Glutamatergic neuron (in vitro differentiated cells): ENCODE measurements at regions not wholly inside any gene's neighbourhood (a gene's known extent, or its start where the extent isn't known, plus 50 kb on each side); places are given as distances from the start of the nearest gene placed in this dataset.
A peak's percentile ranks its signal among the peaks of the same experiment; 100 is the strongest.

Experiments used
- DNase-seq: peaks from one replicate; pipeline ENCODE4 v3.0.0; 2022
- H3K27ac Mint-ChIP-seq: one replicate; pipeline ENCODE4 v1.8.0; 2020; ENCODE audit warnings: mild to moderate bottlenecking, mixed read lengths, inconsistent platforms; ENCODE audit not compliant: unreplicated experiment
- H3K27me3 Mint-ChIP-seq: one replicate; pipeline ENCODE4 v1.8.0; 2020; ENCODE audit warnings: mild to moderate bottlenecking, moderate library complexity, mixed read lengths, inconsistent platforms; ENCODE audit not compliant: unreplicated experiment
- H3K36me3 Mint-ChIP-seq: one replicate; pipeline ENCODE4 v1.8.0; 2020; ENCODE audit warnings: mild to moderate bottlenecking, mixed read lengths, inconsistent platforms; ENCODE audit not compliant: unreplicated experiment
- H3K4me1 Mint-ChIP-seq: one replicate; pipeline ENCODE4 v1.8.0; 2020; ENCODE audit warnings: mild to moderate bottlenecking, low read depth, mixed read lengths, inconsistent platforms; ENCODE audit not compliant: unreplicated experiment
- H3K4me3 Mint-ChIP-seq: one replicate; pipeline ENCODE4 v1.8.0; 2020; ENCODE audit warnings: mild to moderate bottlenecking, mixed read lengths, inconsistent platforms; ENCODE audit not compliant: unreplicated experiment
- H3K9me3 Mint-ChIP-seq: one replicate; pipeline ENCODE4 v1.8.0; 2020; ENCODE audit warnings: mild to moderate bottlenecking, moderate library complexity, mixed read lengths, inconsistent platforms; ENCODE audit not compliant: unreplicated experiment
- CTCF ChIP-seq: fragments of 200-600 bp; sonication (generic); IDR thresholded peaks from one replicate; pipeline ENCODE4 v1.5.0; 2021; ENCODE audit not compliant: partially characterized antibody, unreplicated experiment

GRCh38 chr5:102579379-102579778 lies 80.6 kb upstream of the SLCO6A1 start:
- no peak for DNase-seq
- no peaks in the 10 kb centered on the region for H3K36me3 Mint-ChIP-seq
- H3K27me3 Mint-ChIP-seq, result peaks cover 3% of the 10 kb centered on the region
- peaks cover 6% of the 10 kb centered on the region for H3K4me1 Mint-ChIP-seq
- H3K9me3 Mint-ChIP-seq, result no peaks in the 10 kb centered on the region
- no peak overlapping the region for H3K4me3 Mint-ChIP-seq
- TF ChIP-seq CTCF, result no peak
- no peak overlapping the region for H3K27ac Mint-ChIP-seq

- no peak for TF ChIP-seq CTCF
- H3K27ac Mint-ChIP-seq, result no peak overlapping the region
- no peaks in the 10 kb centered on the region for H3K36me3 Mint-ChIP-seq
- no peaks in the 10 kb centered on the region for H3K9me3 Mint-ChIP-seq
- peaks cover 14% of the 10 kb centered on the region for H3K4me1 Mint-ChIP-seq
- DNase-seq, result no peak
- peaks cover 3% of the 10 kb centered on the region for H3K27me3 Mint-ChIP-seq
- H3K4me3 Mint-ChIP-seq, result no peak overlapping the region
Observed at GRCh38 chr5:102581011-102581410, 82.2 kb upstream of the SLCO6A1 start.

GRCh38 chr5:102582696-102583095 lies 83.9 kb upstream of the SLCO6A1 start:
- Mint-ChIP-seq H3K9me3 (no peaks in the 10 kb centered on the region), H3K4me3 (no peak overlapping the region), H3K27ac (no peak overlapping the region), H3K4me1 (peaks cover 14% of the 10 kb centered on the region), H3K36me3 (no peaks in the 10 kb centered on the region), H3K27me3 (peaks cover 3% of the 10 kb centered on the region)
- TF ChIP-seq CTCF, result no peak
- no peak for DNase-seq

- H3K4me3 Mint-ChIP-seq, result no peak overlapping the region
- H3K9me3 Mint-ChIP-seq, result no peaks in the 10 kb centered on the region
- H3K27ac Mint-ChIP-seq, result peak overlapping the region; percentile 57
- peak; percentile 66 for TF ChIP-seq CTCF
- no peaks in the 10 kb centered on the region for H3K36me3 Mint-ChIP-seq
- peaks cover 3% of the 10 kb centered on the region for H3K27me3 Mint-ChIP-seq
- DNase-seq, result no peak
- peaks cover 14% of the 10 kb centered on the region for H3K4me1 Mint-ChIP-seq
Observed at GRCh38 chr5:102583276-102584124, 84.7 kb upstream of the SLCO6A1 start.

GRCh38 chr5:102589661-102590060 lies 90.9 kb upstream of the SLCO6A1 start:
- H3K9me3 Mint-ChIP-seq, result peaks cover 3% of the 10 kb centered on the region
- peaks cover 5% of the 10 kb centered on the region for H3K36me3 Mint-ChIP-seq
- H3K27me3 Mint-ChIP-seq, result no peaks in the 10 kb centered on the region
- H3K4me3 Mint-ChIP-seq, result no peak overlapping the region
- no peak for DNase-seq
- H3K27ac Mint-ChIP-seq, result no peak overlapping the region
- H3K4me1 Mint-ChIP-seq, result peaks cover 6% of the 10 kb centered on the region
- no peak for TF ChIP-seq CTCF
